ENCODE measurements at regions not wholly inside any gene's neighbourhood (a gene's known extent, or its start where the extent isn't known, plus 50 kb on each side); places are given as distances from the start of the nearest gene placed in this dataset.

DNA sequence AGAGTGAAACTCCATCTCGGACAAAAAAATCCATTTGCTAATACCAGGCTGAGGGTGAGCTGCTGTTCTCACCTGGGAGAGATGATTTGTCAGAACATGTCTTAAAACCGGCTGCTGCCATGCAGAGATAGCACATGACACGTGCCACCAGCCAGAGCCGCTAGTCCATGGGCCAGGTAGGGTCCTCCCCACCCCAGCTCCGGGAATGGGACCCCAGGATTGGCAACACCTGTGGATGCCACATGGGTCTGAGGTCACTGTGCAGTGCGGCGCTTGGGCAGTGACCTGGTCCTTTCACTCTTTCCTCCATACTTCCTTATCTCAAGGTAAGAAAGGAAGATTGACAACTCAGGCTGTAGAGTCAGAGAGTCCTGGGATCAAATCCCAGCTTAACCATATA is 393.3 kb upstream of the TNRC6C start:
- no peaks in the 10 kb centered on the region for H3K9me3 ChIP-seq (ENCODE audit: control insufficient read depth in 4 of 4, low read length in 3 of 4)
- DNase-seq (ENCODE audit: low spot score): no peak
- H3K4me1 ChIP-seq (ENCODE audit: control insufficient read depth in 4 of 4, insufficient read depth in 4 of 4, low read length in 3 of 4): no peaks in the 10 kb centered on the region
- H3K27me3 ChIP-seq (ENCODE audit: control insufficient read depth in 4 of 4, insufficient read depth in 4 of 4, low read length in 3 of 4): peaks cover 0 to 3% (median 1%) of the 10 kb centered on the region in 4 donors
- no peak overlapping the region for H3K9ac ChIP-seq (ENCODE audit: low read depth in 1 of 2, low read length in 2 of 2)
- TF ChIP-seq REST (IDR thresholded peaks at IDR 0.05) (no peak), FOXA1 (IDR thresholded peaks at IDR 0.05) (no peak), CTCF (IDR thresholded peaks at IDR 0.05; ENCODE audit: low read depth, low read length, missing input control) (no peak), GABPA (IDR thresholded peaks at IDR 0.05 in 1 of 2, conservative IDR thresholded peaks at IDR 0.05 in 1 of 2) (no peak), RXRA (IDR thresholded peaks at IDR 0.05) (no peak), MAX (IDR thresholded peaks at IDR 0.05) (no peak), FOXA2 (IDR thresholded peaks at IDR 0.05) (no peak), EGR1 (IDR thresholded peaks at IDR 0.05; ENCODE audit: low read depth in 2 of 2) (no peak), JUND (IDR thresholded peaks at IDR 0.05) (no peak), TAF1 (conservative IDR thresholded peaks at IDR 0.05) (no peak), HNF4A (conservative IDR thresholded peaks at IDR 0.05) (no peak), ATF3 (IDR thresholded peaks at IDR 0.05) (no peak), SP1 (IDR thresholded peaks at IDR 0.05) (no peak)
- no peak overlapping the region for H3K4me3 ChIP-seq (ENCODE audit: low read depth in 1 of 3, low read length in 3 of 3)
- 86% methylated on average over 7 of the region's 7 CpGs for WGBS
- H3K36me3 ChIP-seq (ENCODE audit: control insufficient read depth in 4 of 4, insufficient read depth in 3 of 4, low read depth in 1 of 4, low read length in 3 of 4): no peaks in the 10 kb centered on the region
- H3K27ac ChIP-seq (ENCODE audit: low read depth in 1 of 2, low read length in 2 of 2): no peak overlapping the region

GRCh38 chr17:77566151-77566550 is 392.4 kb upstream of the TNRC6C start:
- no peaks in the 10 kb centered on the region for H3K9me3 ChIP-seq (ENCODE audit: control insufficient read depth in 4 of 4, low read length in 3 of 4)
- H3K9ac ChIP-seq (ENCODE audit: low read depth in 1 of 2, low read length in 2 of 2): no peak overlapping the region
- H3K4me3 ChIP-seq (ENCODE audit: low read depth in 1 of 3, low read length in 3 of 3): no peak overlapping the region
- TF ChIP-seq SP1 (IDR thresholded peaks at IDR 0.05) (no peak), HNF4A (conservative IDR thresholded peaks at IDR 0.05) (no peak), ZBTB33 (IDR thresholded peaks at IDR 0.05) (no peak), FOXA2 (IDR thresholded peaks at IDR 0.05) (no peak), TAF1 (conservative IDR thresholded peaks at IDR 0.05) (no peak), MAX (IDR thresholded peaks at IDR 0.05) (no peak), RAD21 (IDR thresholded peaks at IDR 0.05) (no peak), JUND (IDR thresholded peaks at IDR 0.05) (no peak), REST (IDR thresholded peaks at IDR 0.05) (no peak), HNF4G (IDR thresholded peaks at IDR 0.05) (no peak), NR2F2 (IDR thresholded peaks at IDR 0.05) (no peak), CTCF (IDR thresholded peaks at IDR 0.05; ENCODE audit: low read depth, low read length, missing input control) (no peak), EGR1 (IDR thresholded peaks at IDR 0.05; ENCODE audit: low read depth in 2 of 2) (no peak), GABPA (IDR thresholded peaks at IDR 0.05 in 1 of 2, conservative IDR thresholded peaks at IDR 0.05 in 1 of 2) (no peak)
- H3K27me3 ChIP-seq (ENCODE audit: control insufficient read depth in 4 of 4, insufficient read depth in 4 of 4, low read length in 3 of 4): peaks cover 0 to 3% (median 1%) of the 10 kb centered on the region in 4 donors
- H3K27ac ChIP-seq (ENCODE audit: low read depth in 1 of 2, low read length in 2 of 2): no peak overlapping the region
- WGBS: 70% methylated on average over 7 of the region's 7 CpGs
- no peaks in the 10 kb centered on the region for H3K4me1 ChIP-seq (ENCODE audit: control insufficient read depth in 4 of 4, insufficient read depth in 4 of 4, low read length in 3 of 4)
- DNase-seq (ENCODE audit: low spot score): no peak
- no peaks in the 10 kb centered on the region for H3K36me3 ChIP-seq (ENCODE audit: control insufficient read depth in 4 of 4, insufficient read depth in 3 of 4, low read depth in 1 of 4, low read length in 3 of 4)

All from liver (tissue), 8 donors.